ENCODE measurements at regions not wholly inside any gene's neighbourhood (a gene's known extent, or its start where the extent isn't known, plus 50 kb on each side); places are given as distances from the start of the nearest gene placed in this dataset.

- Histone ChIP-seq H3K4me1 (ENCODE audit: control insufficient read depth in 1 of 2, insufficient read depth in 2 of 2, low read length in 2 of 2) (no peaks in the 10 kb centered on the region), H3K36me3 (replicated peaks in 1 of 2; ENCODE audit: control insufficient read depth in 1 of 2, insufficient read depth in 2 of 2, low read length in 2 of 2) (no peaks in the 10 kb centered on the region), H3K27me3 (ENCODE audit: control insufficient read depth in 2 of 2, insufficient read depth in 2 of 2, low read length in 2 of 2) (no peaks in the 10 kb centered on the region), H3K4me2 (replicated peaks; ENCODE audit: extremely low read depth, low read length, poor library complexity, severe bottlenecking) (no peak overlapping the region), H3K79me2 (ENCODE audit: insufficient read depth, low read length) (no peaks in the 10 kb centered on the region), H3K27ac (ENCODE audit: low read depth in 1 of 2, low read length in 2 of 2) (no peak overlapping the region), H3K4me3 (replicated peaks in 1 of 3; ENCODE audit: low read depth in 2 of 3, low read length in 3 of 3) (no peak overlapping the region), H3K9me3 (replicated peaks in 1 of 2; ENCODE audit: control insufficient read depth in 1 of 2, insufficient read depth in 1 of 2, low read length in 2 of 2) (no peaks in the 10 kb centered on the region), H4K20me1 (ENCODE audit: insufficient read depth, low read length) (no peaks in the 10 kb centered on the region), H2AFZ (ENCODE audit: insufficient read depth, low read depth, low read length, poor library complexity, severe bottlenecking) (no peak overlapping the region), H3K9ac (ENCODE audit: insufficient read depth, low read length, poor library complexity, severe bottlenecking) (no peak overlapping the region)
- Mint-ChIP-seq H3K4me1 (no peaks in the 10 kb centered on the region), H3K27ac (no peak overlapping the region), H3K36me3 (no peaks in the 10 kb centered on the region), H3K9me3 (peaks cover 0 to 5% (median 0%) of the 10 kb centered on the region in 7 donors), H3K27me3 (ENCODE audit: low read depth in 3 of 3) (peaks cover 0 to 13% (median 4%) of the 10 kb centered on the region in 3 donors), H3K4me3 (no peak overlapping the region)
- intact Hi-C loops (cut with micrococcal nuclease) = no loop called here
- no peak for DNase-seq
- 100% methylated on average over 2 of the region's 5 CpGs for WGBS (ENCODE audit: insufficient coverage)
- no peak for TF ChIP-seq CTCF (IDR thresholded peaks at IDR 0.05)
Measured at GRCh38 chr16:85363427-85363826, 249.7 kb upstream of the GSE1 start.

GRCh38 chr16:85363881-85364280, 249.2 kb upstream of the GSE1 start:
- no peak overlapping the region for H3K4me2 ChIP-seq (replicated peaks; ENCODE audit: extremely low read depth, low read length, poor library complexity, severe bottlenecking)
- H3K27me3 ChIP-seq (ENCODE audit: control insufficient read depth in 2 of 2, insufficient read depth in 2 of 2, low read length in 2 of 2) = no peaks in the 10 kb centered on the region
- H3K27me3 Mint-ChIP-seq (ENCODE audit: low read depth in 3 of 3) = peaks cover 0 to 13% (median 4%) of the 10 kb centered on the region in 3 donors
- H2AFZ ChIP-seq (ENCODE audit: insufficient read depth, low read depth, low read length, poor library complexity, severe bottlenecking) = no peak overlapping the region
- H3K9me3 Mint-ChIP-seq = peaks cover 0 to 5% (median 0%) of the 10 kb centered on the region in 7 donors
- no peaks in the 10 kb centered on the region for H3K4me1 ChIP-seq (ENCODE audit: control insufficient read depth in 1 of 2, insufficient read depth in 2 of 2, low read length in 2 of 2)
- no peak overlapping the region for H3K4me3 ChIP-seq (replicated peaks in 1 of 3; ENCODE audit: low read depth in 2 of 3, low read length in 3 of 3)
- no peaks in the 10 kb centered on the region for H3K36me3 Mint-ChIP-seq
- H3K4me1 Mint-ChIP-seq = no peaks in the 10 kb centered on the region
- intact Hi-C loops (cut with micrococcal nuclease) = no loop called here
- DNase-seq = no peak
- H3K79me2 ChIP-seq (ENCODE audit: insufficient read depth, low read length) = no peaks in the 10 kb centered on the region
- H3K36me3 ChIP-seq (replicated peaks in 1 of 2; ENCODE audit: control insufficient read depth in 1 of 2, insufficient read depth in 2 of 2, low read length in 2 of 2) = no peaks in the 10 kb centered on the region
- no peak overlapping the region for H3K27ac Mint-ChIP-seq
- no peaks in the 10 kb centered on the region for H4K20me1 ChIP-seq (ENCODE audit: insufficient read depth, low read length)
- no peak for TF ChIP-seq CTCF (IDR thresholded peaks at IDR 0.05)
- WGBS (ENCODE audit: insufficient coverage) = 87% methylated on average over 8 of the region's 10 CpGs
- no peak overlapping the region for H3K4me3 Mint-ChIP-seq
- H3K9me3 ChIP-seq (replicated peaks in 1 of 2; ENCODE audit: control insufficient read depth in 1 of 2, insufficient read depth in 1 of 2, low read length in 2 of 2) = no peaks in the 10 kb centered on the region
- no peak overlapping the region for H3K27ac ChIP-seq (ENCODE audit: low read depth in 1 of 2, low read length in 2 of 2)
- no peak overlapping the region for H3K9ac ChIP-seq (ENCODE audit: insufficient read depth, low read length, poor library complexity, severe bottlenecking)

Data from CD14-positive monocyte (primary cell).